Heart right ventricle (tissue), 16 donors: ENCODE measurements at regions not wholly inside any gene's neighbourhood (a gene's known extent, or its start where the extent isn't known, plus 50 kb on each side); places are given as distances from the start of the nearest gene placed in this dataset.

ENCODE experiments used
- ATAC-seq, 8 donors: fragments of 200-7000 bp; cut with Tn5 transposase; one replicate each; pipeline ENCODE4 v1.9.1; 2020; ENCODE audit warnings: mild to moderate bottlenecking in 8 of 8, moderate library complexity in 8 of 8, moderate number of reproducible peaks in 1 of 8
- DNase-seq, 2 donors: peaks; one replicate each; pipeline ENCODE4 v3.0.0-alpha.2; 2020
- H3K27ac ChIP-seq, 10 donors: fragments of 200-600 bp; sonication (generic) in 2 of 10; one replicate each; pipeline versions ENCODE4 v1.5.0 to v1.8.0; 2020 to 2022; ENCODE audit warnings: mild to moderate bottlenecking in 3 of 10
- H3K27me3 ChIP-seq, 7 donors: fragments of 200-600 bp; one replicate each; pipeline ENCODE4 v1.8.0; 2021 to 2022; ENCODE audit warnings: mild to moderate bottlenecking in 2 of 7
- H3K36me3 ChIP-seq, 9 donors: fragments of 200-600 bp; sonication (generic) in 1 of 9; one replicate each; pipeline versions ENCODE4 v1.5.0 to v1.8.0; 2020 to 2022; ENCODE audit warnings: mild to moderate bottlenecking in 2 of 9
- H3K4me1 ChIP-seq, 9 donors: fragments of 200-600 bp; sonication (generic) in 1 of 9; one replicate each; pipeline versions ENCODE4 v1.5.0 to v1.8.0; 2020 to 2022; ENCODE audit warnings: mild to moderate bottlenecking in 4 of 9
- H3K4me3 ChIP-seq, 10 donors: fragments of 200-600 bp; sonication (generic) in 2 of 10; one replicate each; pipeline versions ENCODE4 v1.5.0 to v1.8.0; 2020 to 2022; ENCODE audit warnings: mild to moderate bottlenecking in 7 of 10, moderate library complexity in 2 of 10
- H3K9me3 ChIP-seq, 11 donors: fragments of 200-600 bp in 10 of 11; sonication (generic) in 2 of 11; one replicate each; pipeline versions ENCODE4 v1.5.0 to v1.8.0; 2013 to 2022; ENCODE audit warnings: mild to moderate bottlenecking in 2 of 11, control low read depth in 1 of 11, moderate library complexity in 1 of 11
- CTCF ChIP-seq, 9 donors: fragments of 200-600 bp; sonication (generic) in 2 of 9; IDR thresholded peaks; one replicate each; pipeline versions ENCODE4 v1.5.0 to v1.8.0; 2021 to 2022; ENCODE audit warnings: antibody characterized with exemption in 9 of 9, mild to moderate bottlenecking in 5 of 9, moderate library complexity in 1 of 9
- WGBS, 2 donors: extraction: QIAGEN DNeasy Blood & Tissue Kit; methylation state at CpG; one replicate each; pipeline ENCODE4 v1.1.7; 2013; ENCODE audit warnings: inconsistent platforms in 1 of 2; 5-methylcytosine and 5-hydroxymethylcytosine counted together
- intact Hi-C, 10 donors: fragments of 100-400 bp; cut with DNase I; formaldehyde crosslinking; loops; one replicate each; pipeline versions ENCODE4 v1.11.1 to v1.14.2; 2022
- donor health status: Arrhythmogenic right ventricular cardiomyopathy.
- donor health status: ischemic (EF 13 %, LVEDD 7.1; RV severe dilation, severe dysfunction).
- donor health status: healthy with polysubstance abuse.
- donor health status: DM: no; HTN: yes; CAD: no.
- donor health status: DM: no; HTN: no; CAD: no.
- donor health status: ischemic (EF 25% LVEDD 6.9; RV normal size, moderate dysfunction).
- donor health status: ischemic (EF 25% LVEDD 5.7; RV mildly dilated, moderate dysfunction).
- donor health status: healthy.
- donor health status: DM: yes; HTN: yes; CAD: no.
- donor health status: Ischemic cardiomyopathy.
- donor health status: ischemic (EF 35%, LVEDD 5.7; RV mildly dilated, moderate dysfunction).
- donor health status: nonischemic (EF 11% LVEDD 7.7; RV severe dilation, severe dysfunction).
- donor health status: DM: yes; HTN: yes; CAD: no.
- donor health status: PGD.
- donor health status: ischemic (EF 29% LVEDD 5.4; RV normal size, mild dysfunction).
- donor health status: nonischemic (EF 23%, LVEDD 6.1; RV moderate dilation, normal function).

- no peak for TF ChIP-seq CTCF (IDR thresholded peaks at IDR 0.05)
- H3K27me3 ChIP-seq = no peaks in the 10 kb centered on the region
- H3K27ac ChIP-seq = no peak overlapping the region
- intact Hi-C loops = no loop called here
- H3K9me3 ChIP-seq = no peaks in the 10 kb centered on the region
- WGBS, 2 donors = 37 to 40% methylated on average over 3 of the region's 3 CpGs
- no peak for ATAC-seq
- H3K4me3 ChIP-seq = no peak overlapping the region
- no peak for DNase-seq
- H3K4me1 ChIP-seq = peaks cover 0 to 13% (median 3%) of the 10 kb centered on the region in 9 donors
- H3K36me3 ChIP-seq = no peaks in the 10 kb centered on the region
These were observed 541.2 kb downstream of the NUP35 start for GRCh38 chr2:183665425-183665824.

- Histone ChIP-seq H3K36me3 (no peaks in the 10 kb centered on the region), H3K4me1 (peaks cover 0 to 13% (median 3%) of the 10 kb centered on the region in 9 donors), H3K27ac (no peak overlapping the region), H3K27me3 (no peaks in the 10 kb centered on the region), H3K9me3 (no peaks in the 10 kb centered on the region), H3K4me3 (no peak overlapping the region)
- intact Hi-C loops = no loop called here
- no peak for TF ChIP-seq CTCF (IDR thresholded peaks at IDR 0.05)
- DNase-seq (no peak), ATAC-seq (no peak)
- 37 to 45% methylated on average over 1 of the region's 1 CpG for whole genome bisulfite sequencing, 2 donors
These were observed 541.8 kb downstream of the NUP35 start for GRCh38 chr2:183666031-183666430.

GRCh38 chr2:183671233-183671632, 547.0 kb downstream of the NUP35 start:
- 73 to 78% methylated on average over 2 of the region's 2 CpGs for WGBS, 2 donors
- H3K4me1 ChIP-seq = peaks cover 0 to 3% (median 0%) of the 10 kb centered on the region in 9 donors
- no peaks in the 10 kb centered on the region for H3K9me3 ChIP-seq
- no peak for TF ChIP-seq CTCF (IDR thresholded peaks at IDR 0.05)
- no peak for DNase-seq
- H3K27ac ChIP-seq = no peak overlapping the region
- ATAC-seq = no peak
- H3K27me3 ChIP-seq = no peaks in the 10 kb centered on the region
- no peaks in the 10 kb centered on the region for H3K36me3 ChIP-seq
- H3K4me3 ChIP-seq = no peak overlapping the region
- intact Hi-C loops = no loop called here

- DNase-seq (no peak), ATAC-seq (no peak)
- intact Hi-C loops = no loop called here
- H3K27me3 ChIP-seq = no peaks in the 10 kb centered on the region
- H3K27ac ChIP-seq = no peak overlapping the region
- no peak for TF ChIP-seq CTCF (IDR thresholded peaks at IDR 0.05)
- no peaks in the 10 kb centered on the region for H3K4me1 ChIP-seq
- H3K9me3 ChIP-seq = peaks cover 0 to 7% (median 0%) of the 10 kb centered on the region in 11 donors
- 76 to 91% methylated on average over 5 of the region's 5 CpGs for whole genome bisulfite sequencing, 2 donors
- no peak overlapping the region for H3K4me3 ChIP-seq
- H3K36me3 ChIP-seq = no peaks in the 10 kb centered on the region
These were observed 554.7 kb downstream of the NUP35 start for GRCh38 chr2:183678908-183679307.
